UCSD-AML1 (cell line): ENCODE measurements at regions not wholly inside any gene's neighbourhood (a gene's known extent, or its start where the extent isn't known, plus 50 kb on each side); places are given as distances from the start of the nearest gene placed in this dataset.

Experiments
- DNase-seq: peaks from one replicate; lab custom pipeline; 2025; ENCODE audit not compliant: unreplicated experiment; lab: John Stamatoyannopoulos, UW

- no peak for DNase-seq
These were observed 106.5 kb downstream of the CDH26 start for GRCh38 chr20:60064554-60065196.

- DNase-seq = no peak
These were observed 107.7 kb downstream of the CDH26 start for GRCh38 chr20:60065741-60066437.

GRCh38 chr20:60066438-60066823 is 108.2 kb downstream of the CDH26 start:
- no peak for DNase-seq

GRCh38 chr20:60068509-60068908 is 110.3 kb downstream of the CDH26 start:
- no peak for DNase-seq

GRCh38 chr20:60069656-60070055 is 111.4 kb downstream of the CDH26 start:
- DNase-seq = no peak

GRCh38 chr20:60070791-60071190 is 112.6 kb downstream of the CDH26 start:
- no peak for DNase-seq

- no peak for DNase-seq
These were observed 113.7 kb downstream of the CDH26 start for GRCh38 chr20:60071965-60072364.

- no peak for DNase-seq
These were observed 114.9 kb downstream of the CDH26 start for GRCh38 chr20:60073086-60073485.

- no peak for DNase-seq
These were observed 115.3 kb downstream of the CDH26 start for GRCh38 chr20:60073504-60073903.

GRCh38 chr20:60074276-60074675 is 116.1 kb downstream of the CDH26 start:
- DNase-seq = no peak

GRCh38 chr20:60078351-60079250 is 120.4 kb downstream of the CDH26 start:
- no peak for DNase-seq

GRCh38 chr20:60080401-60080800 is 122.2 kb downstream of the CDH26 start:
- no peak for DNase-seq

- no peak for DNase-seq
These were observed 127.4 kb downstream of the CDH26 start for GRCh38 chr20:60085551-60086132.

GRCh38 chr20:60086821-60087562 is 128.8 kb downstream of the CDH26 start:
- no peak for DNase-seq

GRCh38 chr20:60087563-60088105 is 129.4 kb downstream of the CDH26 start:
- no peak for DNase-seq

GRCh38 chr20:60088236-60088635 is 130.0 kb downstream of the CDH26 start:
- DNase-seq = no peak

GRCh38 chr20:60090631-60091030 is 132.4 kb downstream of the CDH26 start:
- no peak for DNase-seq

- DNase-seq = no peak
These were observed 133.1 kb downstream of the CDH26 start for GRCh38 chr20:60091305-60091704.

- no peak for DNase-seq
These were observed 133.6 kb downstream of the CDH26 start for GRCh38 chr20:60091861-60092260.

GRCh38 chr20:60092729-60093128 is 134.5 kb downstream of the CDH26 start:
- no peak for DNase-seq
